ENCODE measurements at regions not wholly inside any gene's neighbourhood (a gene's known extent, or its start where the extent isn't known, plus 50 kb on each side); places are given as distances from the start of the nearest gene placed in this dataset.

- Histone ChIP-seq H3K27ac (replicated peaks in 1 of 4) (no peak overlapping the region), H3K4me3 (no peak overlapping the region), H3K9me3 (no peaks in the 10 kb centered on the region), H3K4me1 (no peaks in the 10 kb centered on the region), H3K27me3 (no peaks in the 10 kb centered on the region), H3K36me3 (no peaks in the 10 kb centered on the region)
- TF ChIP-seq CTCF (IDR thresholded peaks at IDR 0.05) = no peak
- TF ChIP-seq POLR2A (IDR thresholded peaks at IDR 0.05; ENCODE audit: low read depth) = no peak
- no peak for TF ChIP-seq POLR2AphosphoS5 (IDR thresholded peaks at IDR 0.05)
- TF ChIP-seq EP300 (IDR thresholded peaks at IDR 0.05) = no peak
- no peak for DNase-seq (ENCODE audit: extremely low spot score)
- intact Hi-C loops (cut with DNase I) = no loop called here
- WGBS = 84% methylated on average over 8 of the region's 8 CpGs
These were observed 156.8 kb downstream of the SLC35B3 start for GRCh38 chr6:8278562-8278961.

- no peak overlapping the region for H3K27ac ChIP-seq (replicated peaks in 1 of 4)
- 39% methylated on average over 6 of the region's 7 CpGs for WGBS
- intact Hi-C loops (cut with DNase I) = no loop called here
- H3K36me3 ChIP-seq = no peaks in the 10 kb centered on the region
- TF ChIP-seq POLR2A (IDR thresholded peaks at IDR 0.05; ENCODE audit: low read depth) (no peak), POLR2AphosphoS5 (IDR thresholded peaks at IDR 0.05) (no peak), CTCF (IDR thresholded peaks at IDR 0.05) (no peak), EP300 (IDR thresholded peaks at IDR 0.05) (no peak)
- H3K4me3 ChIP-seq = no peak overlapping the region
- no peak for DNase-seq (ENCODE audit: extremely low spot score)
- no peaks in the 10 kb centered on the region for H3K4me1 ChIP-seq
- H3K9me3 ChIP-seq = no peaks in the 10 kb centered on the region
- no peaks in the 10 kb centered on the region for H3K27me3 ChIP-seq
These were observed 157.6 kb downstream of the SLC35B3 start for GRCh38 chr6:8277769-8278168.

DNA sequence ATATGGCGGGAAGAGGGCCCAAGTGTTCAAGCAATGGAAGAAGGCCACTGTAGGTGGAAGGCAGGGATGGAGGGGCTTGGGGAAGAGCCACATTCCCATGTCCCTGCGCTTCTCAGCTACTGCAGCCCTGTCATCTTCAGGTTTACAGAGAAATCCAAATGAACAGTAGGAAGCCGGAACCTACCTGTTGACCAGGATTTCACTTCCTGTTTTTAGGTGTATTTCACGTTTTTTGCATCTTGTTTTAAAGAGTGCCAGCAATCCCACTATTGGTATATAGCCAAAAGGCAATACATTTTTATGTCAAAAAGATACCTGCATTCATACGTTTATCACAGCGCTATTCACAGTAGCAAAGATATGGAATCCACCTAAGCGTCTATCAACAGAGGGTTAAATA, 159.2 kb downstream of the SLC35B3 start:
- DNase-seq (ENCODE audit: extremely low spot score) = no peak
- no peaks in the 10 kb centered on the region for H3K27me3 ChIP-seq
- no peaks in the 10 kb centered on the region for H3K36me3 ChIP-seq
- intact Hi-C loops (cut with DNase I) = no loop called here
- WGBS = 89% methylated on average over 7 of the region's 7 CpGs
- H3K4me3 ChIP-seq = no peak overlapping the region
- no peaks in the 10 kb centered on the region for H3K9me3 ChIP-seq
- TF ChIP-seq EP300 (IDR thresholded peaks at IDR 0.05) = no peak
- TF ChIP-seq CTCF (IDR thresholded peaks at IDR 0.05) = no peak
- TF ChIP-seq POLR2AphosphoS5 (IDR thresholded peaks at IDR 0.05) = no peak
- no peak for TF ChIP-seq POLR2A (IDR thresholded peaks at IDR 0.05; ENCODE audit: low read depth)
- H3K4me1 ChIP-seq = no peaks in the 10 kb centered on the region
- no peak overlapping the region for H3K27ac ChIP-seq (replicated peaks in 1 of 4)

- no peaks in the 10 kb centered on the region for H3K27me3 ChIP-seq
- no peaks in the 10 kb centered on the region for H3K36me3 ChIP-seq
- no peaks in the 10 kb centered on the region for H3K4me1 ChIP-seq
- no peak overlapping the region for H3K27ac ChIP-seq (replicated peaks in 1 of 4)
- intact Hi-C loops (cut with DNase I) = no loop called here
- no peak overlapping the region for H3K4me3 ChIP-seq
- DNase-seq (ENCODE audit: extremely low spot score) = no peak
- TF ChIP-seq POLR2A (IDR thresholded peaks at IDR 0.05; ENCODE audit: low read depth) (no peak), CTCF (IDR thresholded peaks at IDR 0.05) (no peak), EP300 (IDR thresholded peaks at IDR 0.05) (no peak), POLR2AphosphoS5 (IDR thresholded peaks at IDR 0.05) (no peak)
- H3K9me3 ChIP-seq = no peaks in the 10 kb centered on the region
These were observed 159.7 kb downstream of the SLC35B3 start for GRCh38 chr6:8275667-8276066.

GRCh38 chr6:8274226-8274625, 161.1 kb downstream of the SLC35B3 start:
- Histone ChIP-seq H3K4me1 (no peaks in the 10 kb centered on the region), H3K9me3 (peaks cover 0 to 4% (median 2%) of the 10 kb centered on the region in 4 donors), H3K27me3 (no peaks in the 10 kb centered on the region), H3K4me3 (no peak overlapping the region), H3K36me3 (no peaks in the 10 kb centered on the region), H3K27ac (replicated peaks in 1 of 4) (no peak overlapping the region)
- intact Hi-C loops (cut with DNase I) = no loop called here
- TF ChIP-seq EP300 (IDR thresholded peaks at IDR 0.05) (no peak), POLR2A (IDR thresholded peaks at IDR 0.05; ENCODE audit: low read depth) (no peak), POLR2AphosphoS5 (IDR thresholded peaks at IDR 0.05) (no peak), CTCF (IDR thresholded peaks at IDR 0.05) (no peak)
- 61% methylated on average over 3 of the region's 3 CpGs for whole genome bisulfite sequencing
- no peak for DNase-seq (ENCODE audit: extremely low spot score)
